Panc1 (cell line): ENCODE measurements at regions not wholly inside any gene's neighbourhood (a gene's known extent, or its start where the extent isn't known, plus 50 kb on each side); places are given as distances from the start of the nearest gene placed in this dataset.

ENCODE experiments used
- ATAC-seq: fragments of 200-7000 bp; cut with Tn5 transposase; 2 replicates; pipeline ENCODE4 v1.9.1; 2020; ENCODE audit warnings: mild to moderate bottlenecking, moderate library complexity
- BruUV-seq: library from RNA; stranded (reverse); fragments of 400-500 nt; replicated peaks from 2 replicates; lab custom pipeline; 2021; lab: Mats Ljungman, UMichigan
- CTCF ChIA-PET: fragments of 300-600 bp; sonication (Branson Sonifier 250); formaldehyde crosslinking; loops from one replicate; lab custom pipeline; 2022; ENCODE audit warnings: antibody characterized with exemption; lab: Charles Lee
- POLR2A ChIA-PET: fragments of 300-600 bp; sonication (Branson Sonifier 250); formaldehyde crosslinking; loops from one replicate; lab custom pipeline; 2022; ENCODE audit warnings: antibody characterized with exemption; lab: Charles Lee
- DNase-seq: peaks from one replicate; pipeline ENCODE4 v3.0.0-alpha.2; 2010; ENCODE audit warnings: low read depth, low spot score
- H3K27ac ChIP-seq: 2 replicates; pipeline ENCODE4 v1.5.1; 2011; ENCODE audit warnings: mild to moderate bottlenecking, low read length, inconsistent platforms
- H3K27me3 ChIP-seq: fragments of 200-500 bp; sonication (Bioruptor generic); 2 replicates; pipeline ENCODE4 v1.6.0; 2014; ENCODE audit warnings: low read length, inconsistent platforms; ENCODE audit not compliant: control insufficient read depth, insufficient read depth
- H3K36me3 ChIP-seq: fragments of 200-500 bp; sonication (Bioruptor generic); 2 replicates; pipeline ENCODE4 v1.5.1; 2014; ENCODE audit warnings: inconsistent platforms, mild to moderate bottlenecking, low read length, moderate library complexity; ENCODE audit not compliant: control insufficient read depth, insufficient read depth
- H3K4me1 ChIP-seq: 2 replicates; pipeline ENCODE4 v1.5.1; 2011; ENCODE audit warnings: inconsistent platforms, mild to moderate bottlenecking, low read length, moderate library complexity; ENCODE audit not compliant: control insufficient read depth, insufficient read depth
- H3K4me3 ChIP-seq, 2 experiments: 2 replicates each; pipeline ENCODE4 v1.5.1; 2011 to 2012; ENCODE audit warnings: low read depth in 2 of 2, low read length in 2 of 2, mild to moderate bottlenecking in 2 of 2, inconsistent platforms in 1 of 2, moderate library complexity in 1 of 2
- H3K9me3 ChIP-seq: fragments of 200-500 bp; sonication (Bioruptor generic); 2 replicates; pipeline ENCODE4 v1.5.1; 2014; ENCODE audit warnings: low read depth, mild to moderate bottlenecking, inconsistent platforms, low read length, moderate library complexity; ENCODE audit not compliant: control insufficient read depth, insufficient read depth
- CTCF ChIP-seq: fragments of 450-650 bp; IDR thresholded peaks from 2 replicates; pipeline ENCODE4 v1.5.1; 2017; ENCODE audit warnings: mild to moderate bottlenecking
- POLR2AphosphoS5 ChIP-seq: IDR thresholded peaks from 2 replicates; pipeline ENCODE4 v1.6.1; 2012; ENCODE audit warnings: mild to moderate bottlenecking, low read depth, low read length, moderate library complexity
- REST ChIP-seq, 2 experiments: IDR thresholded peaks; 2 replicates each; pipeline ENCODE4 v1.6.1; 2011 to 2012; ENCODE audit warnings: low read depth in 2 of 2, control low read depth in 1 of 2, low read length in 1 of 2, mild to moderate bottlenecking in 1 of 2, moderate library complexity in 1 of 2; ENCODE audit not compliant: insufficient read depth in 1 of 2
- SIN3A ChIP-seq: IDR thresholded peaks from 2 replicates; pipeline ENCODE4 v1.6.1; 2012; ENCODE audit warnings: low read depth, mild to moderate bottlenecking, low read length, moderate library complexity, borderline replicate concordance; ENCODE audit not compliant: insufficient read depth
- TCF7L2 ChIP-seq: IDR thresholded peaks from 2 replicates; pipeline ENCODE4 v1.6.1; 2011; ENCODE audit warnings: mild to moderate bottlenecking, low read depth, low read length, inconsistent platforms
- in situ Hi-C: cut with HindIII; loops from 2 replicates; pipeline ENCODE4 v1.10.0; 2016; ENCODE audit warnings: low sequenced_read_pairs, low pct_unique_long_range_greater_than_20kb
- intact Hi-C: fragments of 100-400 bp; cut with micrococcal nuclease; formaldehyde crosslinking; loops from one replicate; pipeline ENCODE4 v1.10.0; 2022; ENCODE audit not compliant: unreplicated experiment

GRCh38 chr10:131615150-131615549 is 285.7 kb upstream of the PPP2R2D start:
- peaks cover 14% of the 10 kb centered on the region for H3K27me3 ChIP-seq
- H3K4me3 ChIP-seq, result no peak overlapping the region
- intact Hi-C loops, result no loop called here
- H3K9me3 ChIP-seq, result no peaks in the 10 kb centered on the region
- BruUV-seq, result no TSS peak
- DNase-seq (no peak), ATAC-seq (no peak)
- H3K36me3 ChIP-seq, result no peaks in the 10 kb centered on the region
- TF ChIP-seq SIN3A, result no peak
- no peak for TF ChIP-seq TCF7L2
- TF ChIP-seq POLR2AphosphoS5, result no peak
- no peak for TF ChIP-seq REST (IDR thresholded peaks at IDR 0.05; ENCODE audit: insufficient read depth in 1 of 2, low read depth in 2 of 2, low read length in 1 of 2)
- no peak for TF ChIP-seq CTCF
- no peak overlapping the region for H3K27ac ChIP-seq
- H3K4me1 ChIP-seq, result no peaks in the 10 kb centered on the region
- in situ Hi-C loops, result no loop called here
- ChIA-PET POLR2A (no interaction called here), CTCF (no interaction called here)

GRCh38 chr10:131616040-131616439 is 284.8 kb upstream of the PPP2R2D start:
- ATAC-seq, result no peak
- CTCF ChIA-PET, result no interaction called here

More at GRCh38 chr10:131616040-131616439, 284.8 kb upstream of the PPP2R2D start:
- H3K9me3 ChIP-seq, result no peaks in the 10 kb centered on the region
- no peak overlapping the region for H3K4me3 ChIP-seq
- intact Hi-C loops (no loop called here), in situ Hi-C loops (no loop called here)
- no peak for DNase-seq
- no peaks in the 10 kb centered on the region for H3K4me1 ChIP-seq
- H3K27me3 ChIP-seq, result peaks cover 14% of the 10 kb centered on the region
- POLR2A ChIA-PET, result no interaction called here
- no TSS peak for BruUV-seq
- H3K27ac ChIP-seq, result no peak overlapping the region
- H3K36me3 ChIP-seq, result no peaks in the 10 kb centered on the region
- no peak for TF ChIP-seq REST (IDR thresholded peaks at IDR 0.05; ENCODE audit: insufficient read depth in 1 of 2, low read depth in 2 of 2, low read length in 1 of 2)
- TF ChIP-seq CTCF, result no peak
- no peak for TF ChIP-seq POLR2AphosphoS5
- TF ChIP-seq TCF7L2, result no peak
- TF ChIP-seq SIN3A, result no peak
